ENCODE measurements at regions not wholly inside any gene's neighbourhood (a gene's known extent, or its start where the extent isn't known, plus 50 kb on each side); places are given as distances from the start of the nearest gene placed in this dataset.
A peak's percentile ranks its signal among the peaks of the same experiment; 100 is the strongest.
"Not testable (repeated sequence)": the region's sequence is repeated elsewhere in the genome, so short reads cannot be mapped to it uniquely, and the experiment has no call there.

DNA sequence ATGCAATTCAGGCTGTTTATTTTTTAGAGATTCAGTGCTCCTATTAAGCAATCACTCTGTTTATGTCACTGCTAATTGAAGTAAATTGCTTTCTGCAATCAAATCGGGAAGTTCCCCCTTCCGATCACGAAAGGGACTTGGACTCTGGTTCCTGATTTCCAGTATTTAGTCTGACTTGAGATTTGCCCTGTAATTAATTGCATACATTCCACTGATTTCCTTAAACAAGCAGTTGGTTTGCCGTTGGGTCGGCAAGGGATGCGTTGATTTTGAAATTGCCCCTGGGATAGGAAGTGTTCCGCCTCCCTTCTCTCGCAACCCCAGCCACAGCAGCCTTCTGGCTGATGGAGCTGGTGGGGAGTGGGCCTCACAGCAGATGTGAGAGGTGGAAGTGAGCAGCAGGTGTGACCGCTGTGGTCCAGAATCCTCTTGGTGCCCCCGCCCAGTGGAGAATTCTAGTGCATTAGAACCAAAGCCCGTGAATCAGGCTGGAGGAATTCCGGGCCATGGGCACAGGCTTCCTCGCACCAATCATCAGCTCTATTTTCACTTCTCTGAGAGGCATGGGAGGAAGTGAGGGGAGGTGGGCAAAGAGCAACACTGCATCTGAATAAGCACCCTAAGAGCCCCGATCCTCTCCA is 102.5 kb downstream of the SPRY4 start:
- peak in 1 of 2 donors; percentile 48 for DNase-seq (ENCODE audit: low read depth in 2 of 2)

DNA sequence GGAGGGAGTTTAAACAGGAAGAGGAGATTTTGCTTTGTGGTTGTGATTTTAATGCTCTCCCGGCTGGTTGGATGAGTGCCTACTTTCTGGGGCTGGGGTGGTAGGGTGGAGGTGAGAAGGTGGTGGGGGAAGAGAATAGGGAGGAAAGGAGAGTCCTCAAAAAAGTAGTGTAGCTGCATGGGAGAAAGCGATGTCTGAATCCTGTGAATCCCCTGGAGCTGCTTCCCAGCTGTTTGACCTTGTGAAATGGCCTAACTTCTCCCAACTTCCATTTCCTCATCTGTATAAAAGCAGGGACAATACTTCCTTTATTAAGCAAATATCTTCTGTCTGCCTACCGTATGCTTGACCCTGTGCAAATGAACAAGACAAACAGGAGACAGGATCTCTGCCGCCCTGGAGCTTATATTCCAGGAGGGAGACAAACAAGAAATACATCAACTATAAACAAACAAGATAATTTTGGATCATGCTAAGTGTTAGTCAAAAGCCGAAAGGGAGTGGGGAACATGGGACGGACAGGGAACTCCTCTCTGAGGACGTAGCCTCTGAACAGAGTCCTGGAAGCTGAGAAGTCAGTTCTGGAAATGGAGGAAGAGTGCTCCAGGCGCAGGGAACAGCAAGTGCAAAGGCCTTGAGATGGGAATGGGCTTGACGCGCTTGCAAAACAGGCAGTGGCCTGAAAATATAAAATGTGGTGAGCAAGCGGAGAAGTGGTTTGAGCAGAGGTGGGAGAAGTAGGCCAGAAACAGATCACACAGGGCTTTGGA is 103.5 kb downstream of the SPRY4 start:
- DNase-seq (ENCODE audit: low read depth in 2 of 2): peak; percentile 18 to 29

DNA sequence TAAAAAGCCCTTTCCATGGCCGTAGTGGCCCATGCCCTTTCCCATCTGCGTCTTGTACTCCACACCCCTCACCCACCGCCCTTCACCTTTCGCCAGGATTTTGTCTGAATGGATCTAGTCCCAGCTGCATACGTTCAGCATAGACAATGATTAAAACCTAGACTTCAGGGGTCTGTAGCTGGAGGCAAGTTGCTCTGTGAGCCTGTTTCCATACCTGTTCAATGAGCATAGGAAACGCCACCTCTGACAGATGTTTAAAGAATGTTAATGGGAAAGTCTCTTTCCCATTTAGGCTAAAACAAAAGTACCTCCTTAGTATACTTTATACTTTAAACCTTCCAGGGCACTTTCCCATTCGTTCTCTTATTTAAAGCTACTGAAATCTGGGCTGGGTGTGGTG is 105.7 kb downstream of the SPRY4 start:
- DNase-seq (ENCODE audit: low read depth in 2 of 2): no peak

DNA sequence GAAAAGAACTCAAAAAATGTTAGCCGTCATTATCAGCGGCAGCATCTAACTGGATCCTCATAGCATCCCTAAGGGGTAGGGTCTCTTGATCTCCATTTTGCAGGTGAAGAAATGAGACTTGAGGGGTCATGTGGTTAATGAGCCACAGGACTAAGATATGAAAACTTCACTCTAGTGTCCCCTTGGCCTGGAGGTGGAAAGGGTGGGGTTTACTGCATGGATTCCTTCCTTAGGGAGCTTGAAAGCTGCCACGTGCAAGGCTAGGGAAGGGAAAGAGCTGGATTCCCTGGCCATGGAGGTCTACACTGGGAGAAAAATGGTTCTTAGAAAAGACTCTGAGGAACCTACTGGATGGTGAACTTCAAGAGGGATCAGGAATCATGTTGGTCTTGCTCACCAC is 107.9 kb downstream of the SPRY4 start:
- no peak for DNase-seq (ENCODE audit: low read depth in 2 of 2)

DNA sequence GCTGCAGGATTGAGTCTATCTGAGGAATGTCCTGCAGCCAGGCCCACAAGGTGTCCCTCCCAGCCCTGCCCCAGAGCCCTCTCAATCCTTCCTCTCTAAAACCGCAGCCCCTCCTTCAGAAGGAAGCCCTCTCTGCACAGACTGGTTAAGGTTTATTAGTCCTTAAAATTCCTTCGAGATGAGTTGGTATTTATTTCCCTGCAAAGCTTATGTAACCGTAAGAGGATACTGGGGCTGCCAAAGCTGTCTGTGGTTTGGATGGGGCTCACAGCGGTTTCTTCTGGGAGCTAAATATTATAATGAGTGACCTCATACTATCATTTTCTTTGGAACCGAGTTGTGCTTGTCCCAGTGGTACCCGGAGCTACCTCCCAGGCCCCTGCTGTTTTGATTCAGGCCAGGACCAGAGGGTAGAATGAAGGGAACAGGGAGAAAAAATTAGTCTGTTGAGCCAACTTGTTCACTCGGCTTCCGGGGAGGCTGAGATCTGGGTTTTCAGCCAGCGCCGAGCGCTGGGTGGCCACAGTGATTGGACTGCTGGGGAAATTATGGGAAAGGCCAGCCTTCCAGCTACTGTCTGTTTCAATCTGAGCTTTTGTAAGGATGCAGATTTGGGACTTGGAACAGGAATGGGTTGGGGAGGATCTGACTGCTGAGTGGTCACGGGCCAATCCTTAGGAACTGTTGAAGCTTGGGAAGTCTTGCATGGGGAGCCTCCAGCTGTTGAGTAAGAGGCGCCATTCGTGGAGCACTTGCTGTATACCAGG is 107.5 kb downstream of the NDFIP1 start:
- peak in 1 of 2 donors; percentile 93 for DNase-seq (ENCODE audit: low read depth in 2 of 2)

DNA sequence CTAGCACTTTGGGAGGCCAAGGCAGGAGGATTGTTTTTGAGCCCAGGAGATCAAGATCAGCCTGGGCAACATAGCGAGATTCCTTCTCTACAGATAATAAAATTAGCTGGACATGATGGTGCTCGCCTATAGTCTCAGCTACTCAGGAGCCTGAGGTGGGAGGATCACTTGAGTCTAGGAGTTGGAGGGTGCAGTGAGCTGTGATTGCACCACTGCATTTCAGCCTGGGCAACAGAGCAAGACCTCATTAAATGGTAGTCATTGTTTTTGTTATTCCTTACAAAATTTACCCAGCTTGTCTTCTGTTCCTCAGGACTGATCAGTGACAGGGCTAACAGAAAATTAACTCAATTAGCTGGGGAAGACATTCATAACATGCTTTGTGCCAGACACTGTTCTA is 104.5 kb downstream of the NDFIP1 start:
- no peak for DNase-seq (ENCODE audit: low read depth in 2 of 2)

DNA sequence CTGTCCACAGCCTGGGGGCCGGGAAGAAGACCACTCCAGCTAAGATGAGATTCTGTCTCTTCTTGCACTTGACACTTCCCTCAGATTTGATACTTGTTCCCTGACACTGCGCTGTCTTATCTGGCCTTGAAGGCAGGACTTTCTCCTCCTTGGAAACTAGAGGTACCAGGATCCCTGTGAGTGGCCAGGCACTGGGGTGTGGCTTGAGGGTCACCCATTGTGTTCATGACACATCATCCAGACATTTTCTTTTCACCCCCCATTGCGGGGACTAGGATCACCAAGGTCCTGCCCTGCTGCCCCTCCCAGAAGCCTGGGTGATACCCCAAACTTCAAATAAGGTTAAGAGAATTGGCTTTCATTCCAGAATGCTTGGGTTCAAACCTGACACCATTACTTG is 103.3 kb downstream of the NDFIP1 start:
- DNase-seq (ENCODE audit: low read depth in 2 of 2): no peak

DNA sequence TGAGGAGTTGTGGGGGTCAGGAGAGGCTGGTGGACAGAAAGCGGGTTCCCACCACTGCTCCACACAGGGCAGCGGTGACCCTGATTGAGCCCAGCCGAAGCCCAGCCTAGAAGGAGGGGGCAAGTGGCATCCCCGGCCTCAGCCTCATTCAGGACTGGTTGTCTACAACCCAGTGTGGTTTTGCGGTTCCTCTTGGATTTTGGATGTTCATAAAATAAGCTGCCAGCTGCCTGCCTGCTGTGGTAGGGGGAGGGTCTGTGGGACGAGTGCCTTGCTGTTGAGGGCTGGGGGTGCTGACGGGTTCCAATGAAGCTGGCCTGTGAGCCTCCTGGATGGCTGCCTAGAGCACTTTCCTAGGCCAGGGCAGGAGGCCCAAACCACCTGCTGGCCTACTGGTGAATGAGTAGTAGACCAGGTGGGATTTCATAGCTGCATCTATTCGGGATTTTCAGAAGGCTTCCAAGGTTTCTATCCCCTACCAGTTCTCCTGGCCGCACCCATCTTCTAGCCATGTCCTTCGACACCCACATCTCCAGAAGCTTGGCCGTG is 102.4 kb downstream of the NDFIP1 start:
- no peak for DNase-seq (ENCODE audit: low read depth in 2 of 2)

DNA sequence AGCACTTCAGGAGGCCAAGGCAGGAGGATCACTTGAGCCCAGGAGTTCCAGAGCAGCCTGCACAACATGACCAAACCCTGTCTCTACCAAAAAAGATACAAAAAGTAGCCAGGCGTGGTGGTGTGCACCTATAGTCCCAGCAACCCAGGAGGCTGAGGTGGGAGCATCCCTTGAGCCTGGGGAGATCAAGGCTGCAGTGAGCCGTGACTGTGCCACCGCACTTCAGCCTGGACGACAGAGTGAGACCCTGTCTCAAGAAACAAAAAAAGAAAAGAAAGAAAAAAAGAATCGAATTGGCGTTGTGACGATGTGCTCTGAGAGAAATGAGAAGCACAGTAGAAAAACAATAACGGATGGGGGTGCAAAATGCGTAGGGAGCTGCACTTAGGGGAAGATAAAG is 101.4 kb downstream of the NDFIP1 start:
- no peak for DNase-seq (ENCODE audit: low read depth in 2 of 2)

DNA sequence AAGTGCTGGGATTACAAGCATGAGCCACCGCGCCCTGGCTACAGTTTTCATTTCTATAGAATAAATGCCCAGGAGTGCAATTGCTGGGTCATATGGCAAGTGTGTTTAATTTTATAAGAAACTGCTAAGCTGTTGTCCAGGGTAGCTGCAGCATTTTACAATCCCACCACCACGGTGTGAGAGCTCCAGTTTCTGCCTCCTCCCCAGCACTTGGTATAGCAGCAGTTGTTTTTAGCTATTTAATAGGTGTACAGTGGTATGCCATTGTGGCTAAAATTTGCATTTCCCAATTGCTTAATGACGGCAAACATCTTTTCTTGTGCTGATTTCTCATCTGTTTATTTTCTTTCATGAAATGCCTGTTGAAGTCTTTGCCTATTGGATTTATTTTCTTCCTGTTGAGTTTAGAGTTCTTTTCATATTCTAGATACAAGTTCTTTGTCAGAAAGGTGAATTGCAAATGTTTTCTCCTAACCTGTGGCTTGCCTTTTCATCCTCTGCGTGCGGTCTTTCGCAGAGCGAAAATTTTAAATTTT is 100.3 kb downstream of the NDFIP1 start:
- no peak for DNase-seq (ENCODE audit: low read depth in 2 of 2)

DNA sequence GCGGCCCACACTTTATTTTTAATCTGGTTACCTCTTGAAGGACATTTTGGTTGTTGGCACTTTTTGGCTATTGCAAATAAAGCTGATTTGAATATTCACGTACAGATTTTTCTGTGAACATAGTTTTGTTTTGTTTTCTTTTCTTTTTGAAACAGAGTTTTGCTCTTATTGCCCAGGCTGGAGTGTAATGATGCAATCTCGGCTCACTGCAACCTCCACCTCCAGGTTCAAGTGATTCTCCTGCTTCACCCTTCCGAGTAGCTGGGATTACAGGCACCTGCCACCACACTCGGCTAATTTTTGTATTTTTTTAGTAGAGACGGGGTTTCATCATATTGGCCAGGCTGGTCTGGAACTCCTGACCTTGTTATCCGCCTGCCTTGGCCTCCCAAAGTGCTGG is 99.7 kb downstream of the NDFIP1 start:
- not testable (repeated sequence) for DNase-seq (ENCODE audit: low read depth in 2 of 2)

DNA sequence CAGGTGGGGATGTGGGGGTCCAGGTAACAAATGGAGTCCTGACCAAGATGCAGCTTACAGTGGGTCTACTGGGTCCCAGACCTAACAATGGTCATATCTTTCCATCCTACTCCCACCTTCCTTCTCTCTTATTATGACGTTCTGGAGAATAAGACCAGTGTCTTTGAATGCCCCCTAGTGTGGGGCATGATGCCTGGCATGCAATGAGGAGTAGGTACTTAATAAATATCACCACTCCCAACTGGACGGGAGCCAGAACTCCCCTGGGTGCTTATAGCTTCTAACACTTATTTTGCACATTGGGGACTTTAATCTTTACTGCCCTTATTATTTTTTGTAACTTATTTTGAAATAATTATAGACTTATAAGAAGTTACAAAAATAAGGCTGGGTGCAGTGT is 98.2 kb downstream of the NDFIP1 start:
- peak; percentile 18 to 31 for DNase-seq (ENCODE audit: low read depth in 2 of 2)

DNA sequence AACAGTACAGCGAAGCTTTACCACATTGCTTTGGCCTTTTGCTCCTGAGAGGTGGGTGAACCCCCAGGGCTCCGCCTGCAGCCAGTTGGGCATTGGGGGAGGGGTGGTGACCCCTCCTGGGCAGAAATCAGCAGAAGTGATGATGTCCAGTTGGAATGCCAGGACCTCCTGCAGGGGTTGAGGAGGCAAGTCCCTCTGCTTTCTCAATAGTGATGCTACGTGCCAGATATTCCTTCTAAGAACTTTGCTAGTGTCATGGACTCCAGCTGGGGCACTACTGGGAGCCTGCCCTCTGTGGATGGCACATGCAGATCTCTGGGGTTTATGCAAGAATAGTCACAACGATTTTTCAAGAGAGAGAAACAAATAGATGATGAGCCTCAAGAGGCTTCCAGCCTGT is 95.6 kb downstream of the NDFIP1 start:
- no peak for DNase-seq (ENCODE audit: low read depth in 2 of 2)

Data from lung microvascular endothelial cell (primary cell).